PFSK-1 (cell line): ENCODE measurements at regions not wholly inside any gene's neighbourhood (a gene's known extent, or its start where the extent isn't known, plus 50 kb on each side); places are given as distances from the start of the nearest gene placed in this dataset.

Experiments
- POLR2AphosphoS5 ChIP-seq: IDR thresholded peaks from 2 replicates; pipeline ENCODE4 v1.6.1; 2012; ENCODE audit warnings: low read depth, mild to moderate bottlenecking, control low read depth, low read length, moderate library complexity
- REST ChIP-seq, 2 experiments: IDR thresholded peaks; 2 replicates each; pipeline versions ENCODE4 v1.6.1 to v1.8.0; 2011 to 2012; ENCODE audit warnings: low read depth in 2 of 2, low read length in 2 of 2, control low read depth in 1 of 2, inconsistent platforms in 1 of 2, mild to moderate bottlenecking in 1 of 2, moderate library complexity in 1 of 2; ENCODE audit not compliant: insufficient read depth in 1 of 2
- SIN3A ChIP-seq: IDR thresholded peaks from 2 replicates; pipeline ENCODE4 v1.6.1; 2012; ENCODE audit warnings: mild to moderate bottlenecking, low read length, moderate library complexity, borderline replicate concordance; ENCODE audit not compliant: insufficient read depth

DNA sequence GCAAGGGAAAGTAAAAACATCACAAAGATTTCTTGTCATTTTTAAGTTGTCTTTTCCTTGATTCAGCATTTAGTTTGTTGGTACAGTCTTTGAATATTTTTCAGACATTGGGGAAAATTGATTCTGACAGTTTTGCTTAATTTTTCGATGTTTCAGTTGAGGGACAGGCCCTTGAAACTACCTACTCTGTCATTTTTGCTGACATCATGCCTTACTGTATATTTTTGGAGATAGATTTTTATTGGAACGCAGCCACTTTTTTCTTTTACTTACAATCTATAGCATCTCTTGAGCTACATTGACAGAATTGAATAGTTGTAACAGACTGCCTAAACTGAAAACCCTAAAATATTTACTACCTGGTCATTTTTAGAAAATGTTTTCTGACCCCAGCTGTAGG is 297.1 kb upstream of the KIF2B start:
- TF ChIP-seq SIN3A = no peak
- TF ChIP-seq REST (IDR thresholded peaks at IDR 0.05; ENCODE audit: insufficient read depth in 1 of 2, low read depth in 2 of 2, low read length in 2 of 2) = no peak
- no peak for TF ChIP-seq POLR2AphosphoS5
